HG02970 (cell line): ENCODE measurements at regions not wholly inside any gene's neighbourhood (a gene's known extent, or its start where the extent isn't known, plus 50 kb on each side); places are given as distances from the start of the nearest gene placed in this dataset.
"Not testable (repeated sequence)": the region's sequence is repeated elsewhere in the genome, so short reads cannot be mapped to it uniquely, and the experiment has no call there.

Source experiments
- ATAC-seq: cut with Tn5 transposase; IDR thresholded peaks from one replicate; pipeline ENCODE4 v1.9.1; 2021; ENCODE audit warnings: mild to moderate bottlenecking, moderate library complexity, moderate number of reproducible peaks; ENCODE audit not compliant: unreplicated experiment, low FRiP score

DNA sequence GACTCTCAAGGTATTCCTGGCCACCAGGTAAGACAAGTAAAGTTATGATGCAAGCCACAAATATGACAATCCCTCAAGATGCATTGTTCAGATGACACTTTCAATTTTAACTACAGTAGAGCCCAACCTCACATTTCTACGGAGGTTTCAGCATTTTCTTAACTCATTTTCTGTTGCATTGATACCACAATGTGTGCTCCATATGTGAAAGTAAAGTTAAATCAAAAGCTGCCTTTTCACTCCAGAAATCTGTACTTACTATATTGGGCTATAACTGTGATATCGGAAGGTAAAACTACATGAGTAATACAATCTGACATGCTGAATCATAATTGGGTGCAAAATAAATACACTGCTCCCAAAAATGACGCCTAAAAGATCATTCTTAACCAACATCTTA lies 333.6 kb upstream of the MEF2C start:
- no peak for ATAC-seq

GRCh38 chr5:89213573-89213972 lies 330.6 kb upstream of the MEF2C start:
- ATAC-seq = no peak

- no peak for ATAC-seq
These were observed 328.9 kb upstream of the MEF2C start for GRCh38 chr5:89211836-89212235.

- no peak for ATAC-seq
These were observed 325.8 kb upstream of the MEF2C start for GRCh38 chr5:89208811-89209210.

DNA sequence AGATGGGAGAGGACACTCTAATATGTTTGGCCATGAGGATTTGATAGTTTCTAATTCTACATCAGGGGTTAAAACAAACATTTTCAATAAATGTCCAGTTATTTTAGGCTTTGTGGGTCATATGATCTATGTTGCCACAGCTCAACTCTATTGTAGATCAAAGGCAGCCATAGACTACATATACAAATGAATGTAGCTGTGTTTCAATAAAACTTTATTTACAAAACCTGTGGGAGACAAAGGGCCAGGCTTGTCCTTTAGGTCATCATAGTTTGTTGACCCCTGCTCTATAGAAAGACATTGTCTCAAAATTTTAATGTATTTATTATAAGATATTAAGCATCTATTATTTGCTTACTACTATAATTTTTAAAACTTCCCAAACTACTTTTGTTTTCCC lies 325.4 kb upstream of the MEF2C start:
- ATAC-seq = no peak

DNA sequence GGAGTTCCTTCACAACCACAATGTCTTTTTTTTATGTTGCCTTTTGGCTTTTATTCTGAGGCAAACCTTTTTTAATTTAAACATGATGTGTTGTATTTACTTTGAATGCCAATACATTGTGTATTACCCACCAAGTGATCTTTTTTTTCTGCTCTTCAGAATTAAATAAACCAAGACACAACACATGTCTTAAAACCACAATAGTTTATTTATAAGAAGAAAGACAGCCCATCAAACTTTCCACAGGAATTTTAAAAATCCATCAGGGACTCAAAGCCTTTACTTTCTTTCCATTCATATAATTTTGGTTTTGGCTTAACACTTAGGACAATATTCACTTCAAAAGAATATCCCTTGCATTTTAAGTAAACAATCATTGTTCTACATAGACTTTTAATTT lies 321.8 kb upstream of the MEF2C start:
- no peak for ATAC-seq

DNA sequence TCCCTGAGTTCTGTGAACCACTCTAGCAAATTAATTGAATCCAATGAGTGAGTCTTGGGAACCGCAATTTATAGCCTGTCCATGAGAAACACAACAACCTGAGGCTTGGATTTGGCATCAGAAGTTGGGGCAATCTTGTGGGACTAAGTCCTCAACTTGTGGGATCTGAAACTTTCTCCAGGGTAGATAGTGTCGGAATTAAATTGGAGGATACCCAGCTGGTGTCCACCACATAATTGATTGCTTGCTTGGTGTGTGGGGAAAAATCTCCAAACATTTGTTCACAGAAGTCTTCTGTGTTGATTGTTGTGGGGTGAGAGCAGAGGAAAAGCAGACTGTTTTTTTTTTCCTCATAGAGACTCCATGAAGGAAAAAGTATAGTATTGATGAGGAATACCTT lies 320.6 kb upstream of the MEF2C start:
- no peak for ATAC-seq

GRCh38 chr5:89200899-89201298 lies 317.9 kb upstream of the MEF2C start:
- ATAC-seq = no peak

DNA sequence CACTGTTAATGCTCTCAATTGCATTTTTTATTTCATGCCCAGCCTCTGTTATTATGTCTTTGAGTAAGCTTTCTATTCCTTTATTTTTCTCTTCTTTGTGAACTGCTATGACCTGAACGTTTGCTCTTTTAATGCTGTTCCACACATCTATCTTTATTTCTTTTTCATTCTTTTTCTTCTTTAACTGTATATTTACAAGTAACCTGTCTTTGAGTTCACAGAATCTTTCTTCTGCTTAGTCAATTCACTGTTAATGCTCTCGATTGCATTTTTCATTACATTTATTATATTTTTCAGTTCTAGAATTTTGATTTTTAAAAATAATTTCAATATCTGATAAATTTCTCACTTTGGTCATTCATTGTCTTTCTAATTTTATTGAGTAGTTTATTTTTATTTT lies 316.3 kb upstream of the MEF2C start:
- ATAC-seq = no peak

GRCh38 chr5:89191374-89191773 lies 308.4 kb upstream of the MEF2C start:
- ATAC-seq = no peak

DNA sequence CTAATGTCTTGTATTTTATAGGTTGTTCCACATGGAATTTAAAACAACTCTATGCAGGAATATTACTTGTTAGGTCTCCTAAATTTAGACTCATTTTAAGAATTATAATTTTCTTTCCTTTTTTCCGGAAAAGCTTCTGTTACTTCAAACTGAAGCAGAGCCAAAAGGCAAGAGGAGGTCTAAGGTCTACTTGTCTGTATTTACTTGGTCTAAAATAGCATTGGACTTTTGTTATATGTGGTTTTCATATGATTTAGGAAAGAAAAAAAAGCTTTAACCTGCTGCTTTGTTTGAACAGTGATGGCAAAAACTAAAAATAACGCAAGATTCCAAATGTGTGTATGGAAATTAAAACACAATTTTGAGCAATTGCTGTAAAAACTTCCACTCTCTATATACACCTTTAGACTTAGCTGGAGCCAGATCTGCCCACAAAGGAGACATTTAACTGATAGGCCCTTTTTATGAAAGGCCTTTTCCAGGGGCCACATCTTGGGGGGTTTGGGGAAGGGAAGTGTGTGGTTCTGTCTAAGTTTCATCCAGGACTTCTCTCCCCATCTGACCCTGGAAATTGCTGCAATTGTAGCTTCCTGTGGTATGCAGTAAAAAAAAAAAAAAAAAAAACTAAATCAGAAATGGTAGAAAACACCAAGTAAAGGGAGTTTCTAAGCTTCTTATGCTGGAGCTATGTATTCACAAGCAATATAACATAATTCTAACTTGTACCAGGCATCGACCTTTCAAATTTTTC lies 307.7 kb upstream of the MEF2C start:
- ATAC-seq = no peak

DNA sequence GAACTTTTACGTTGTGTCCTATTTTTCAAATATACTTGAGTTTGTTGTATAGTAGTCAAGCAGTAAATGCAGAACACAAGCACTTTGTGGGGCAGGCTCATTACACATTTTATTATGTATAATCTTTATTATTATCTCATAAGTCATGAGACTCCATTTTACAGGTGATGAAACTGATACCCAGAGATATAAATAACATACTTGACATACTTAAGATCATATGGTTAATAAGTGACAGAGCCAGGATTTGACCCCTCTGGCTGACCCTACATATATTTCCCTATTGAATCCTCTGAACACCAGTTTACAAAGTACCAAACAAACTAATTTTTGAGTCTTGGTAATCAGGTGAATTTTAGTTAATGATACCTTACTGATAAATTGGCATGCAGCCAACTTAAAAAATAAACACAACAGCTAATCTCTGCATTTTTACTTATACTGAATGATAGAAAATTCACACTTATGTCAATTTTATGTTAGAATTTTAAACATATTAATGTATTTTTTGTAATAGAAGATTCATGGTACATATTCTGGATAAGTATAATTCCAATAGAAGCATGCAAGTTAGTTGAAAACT lies 305.0 kb upstream of the MEF2C start:
- ATAC-seq = no peak

DNA sequence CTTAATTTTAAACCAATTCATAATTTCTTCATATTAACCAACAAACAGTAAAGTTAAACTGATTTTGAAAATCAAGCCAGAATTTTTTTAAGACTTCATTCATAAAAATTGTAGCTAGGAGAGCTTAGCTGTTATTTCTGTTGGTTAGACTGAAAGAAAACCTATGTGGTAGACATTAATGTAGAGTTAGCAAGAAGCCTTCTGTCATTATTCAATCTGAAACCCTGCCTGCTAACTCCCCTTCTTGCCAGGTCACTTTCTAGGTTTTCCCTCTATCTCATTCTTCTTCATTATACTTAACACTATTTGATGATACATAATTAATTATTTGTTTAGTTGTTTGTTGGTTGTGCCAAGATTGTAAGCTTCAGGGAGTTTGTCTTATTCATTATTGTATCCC lies 304.3 kb upstream of the MEF2C start:
- ATAC-seq = no peak

- ATAC-seq = no peak
These were observed 298.6 kb upstream of the MEF2C start for GRCh38 chr5:89181546-89181945.

- ATAC-seq = no peak
These were observed 296.7 kb upstream of the MEF2C start for GRCh38 chr5:89179731-89180130.

- ATAC-seq = no peak
These were observed 295.6 kb upstream of the MEF2C start for GRCh38 chr5:89178541-89178940.

GRCh38 chr5:89173528-89173927 lies 290.5 kb upstream of the MEF2C start:
- ATAC-seq = no peak

- no peak for ATAC-seq
These were observed 285.8 kb upstream of the MEF2C start for GRCh38 chr5:89168766-89169165.

- ATAC-seq = not testable (repeated sequence)
These were observed 281.7 kb upstream of the MEF2C start for GRCh38 chr5:89164703-89165102.

GRCh38 chr5:89156226-89156625 lies 273.2 kb upstream of the MEF2C start:
- ATAC-seq = no peak

DNA sequence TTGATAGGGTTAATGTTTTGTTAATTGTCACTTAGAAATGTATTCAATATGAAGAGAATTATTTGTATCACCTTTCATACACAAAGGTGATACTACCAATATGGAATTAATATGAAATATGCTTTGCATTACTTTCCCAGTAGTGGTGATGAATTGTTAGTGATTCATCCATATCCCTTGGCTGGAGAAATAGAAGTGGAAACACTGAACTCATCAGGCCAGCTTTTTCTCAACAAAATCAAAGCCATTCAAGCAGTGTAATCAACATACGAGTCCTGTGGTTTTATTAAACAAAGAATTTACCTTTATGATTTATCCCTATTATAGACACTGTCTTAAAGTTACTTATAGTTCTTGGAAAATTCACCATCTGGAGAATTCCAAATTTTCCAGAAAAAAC lies 264.0 kb upstream of the MEF2C start:
- ATAC-seq = no peak

- ATAC-seq = no peak
These were observed 254.2 kb upstream of the MEF2C start for GRCh38 chr5:89137148-89137547.
